ENCODE measurements at regions not wholly inside any gene's neighbourhood (a gene's known extent, or its start where the extent isn't known, plus 50 kb on each side); places are given as distances from the start of the nearest gene placed in this dataset.

DNA sequence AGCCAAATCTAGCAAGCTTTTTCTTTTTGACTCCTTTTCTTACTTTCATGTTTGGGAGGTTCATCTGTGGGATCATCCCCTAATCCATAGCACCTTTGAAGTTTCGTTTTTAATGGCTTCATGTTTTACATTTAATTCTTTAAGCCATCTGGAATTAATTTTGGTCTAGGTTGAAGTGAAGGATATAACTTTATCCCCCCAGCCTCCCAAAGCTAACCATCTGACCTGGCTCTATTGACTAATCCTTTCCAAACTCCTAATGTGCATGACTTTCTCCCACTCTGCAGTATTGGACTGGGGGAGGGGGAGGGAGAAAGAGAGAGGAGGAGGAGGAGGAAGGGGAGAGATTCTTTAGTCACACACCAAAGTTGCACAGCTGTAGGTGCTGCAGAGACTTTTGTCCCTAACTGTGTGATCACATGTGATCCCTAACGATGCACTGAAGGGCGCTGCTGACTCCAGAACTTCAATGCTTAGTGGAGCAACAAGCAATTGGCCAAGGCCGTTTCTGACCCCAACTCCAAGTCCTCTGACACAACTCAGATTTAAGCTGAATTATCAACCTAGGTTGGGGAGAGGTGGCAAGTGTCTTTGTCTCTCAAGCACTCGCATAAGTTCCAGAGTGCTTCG is 191.6 kb downstream of the HUNK start:
- Histone ChIP-seq H3K4me2 (ENCODE audit: control insufficient read depth, extremely low read depth, insufficient read depth, low read depth, low read length) (no peak overlapping the region), H3K79me2 (ENCODE audit: control insufficient read depth, insufficient read depth, low read length) (no peaks in the 10 kb centered on the region), H3K4me3 (ENCODE audit: control insufficient read depth in 2 of 3, extremely low read depth in 1 of 3, insufficient read depth in 2 of 3, low read depth in 1 of 3, low read length in 3 of 3) (no peak overlapping the region), H3K36me3 (ENCODE audit: control insufficient read depth in 2 of 2, extremely low read depth in 1 of 2, insufficient read depth in 2 of 2, low read length in 2 of 2) (no peaks in the 10 kb centered on the region), H2AFZ (ENCODE audit: control insufficient read depth, low read length) (no peak overlapping the region), H3K9me1 (ENCODE audit: control insufficient read depth, extremely low read depth, insufficient read depth, low read length) (no peaks in the 10 kb centered on the region), H4K20me1 (ENCODE audit: control insufficient read depth, extremely low read depth, insufficient read depth, low read length) (no peaks in the 10 kb centered on the region), H3K27me3 (ENCODE audit: control insufficient read depth, extremely low read depth, insufficient read depth, low read length) (no peaks in the 10 kb centered on the region), H3K9ac (ENCODE audit: control insufficient read depth, extremely low read depth, insufficient read depth, low read length) (no peak overlapping the region), H3K4me1 (ENCODE audit: control insufficient read depth, extremely low read depth, insufficient read depth, low read length) (no peaks in the 10 kb centered on the region), H3K9me3 (ENCODE audit: control insufficient read depth, low read depth, low read length) (no peaks in the 10 kb centered on the region), H3K27ac (ENCODE audit: control insufficient read depth, insufficient read depth, low read length) (no peak overlapping the region)
- TF ChIP-seq CTCF (optimal IDR thresholded peaks at IDR 0.05 in 1 of 3, IDR thresholded peaks at IDR 0.05 in 1 of 3, conservative IDR thresholded peaks at IDR 0.05 in 1 of 3; ENCODE audit: extremely low read depth in 1 of 3, insufficient read depth in 2 of 3, low read length in 3 of 3): no peak
- TF ChIP-seq EZH2 (IDR thresholded peaks at IDR 0.05; ENCODE audit: low read length): no peak
- FAIRE-seq (no peak), DNase-seq (ENCODE audit: low read depth, low spot score) (no peak)
- dilution Hi-C loops (cut with MboI; ENCODE audit: extremely low pct_ligation_motif_present, low sequenced_read_pairs): no loop called here

DNA sequence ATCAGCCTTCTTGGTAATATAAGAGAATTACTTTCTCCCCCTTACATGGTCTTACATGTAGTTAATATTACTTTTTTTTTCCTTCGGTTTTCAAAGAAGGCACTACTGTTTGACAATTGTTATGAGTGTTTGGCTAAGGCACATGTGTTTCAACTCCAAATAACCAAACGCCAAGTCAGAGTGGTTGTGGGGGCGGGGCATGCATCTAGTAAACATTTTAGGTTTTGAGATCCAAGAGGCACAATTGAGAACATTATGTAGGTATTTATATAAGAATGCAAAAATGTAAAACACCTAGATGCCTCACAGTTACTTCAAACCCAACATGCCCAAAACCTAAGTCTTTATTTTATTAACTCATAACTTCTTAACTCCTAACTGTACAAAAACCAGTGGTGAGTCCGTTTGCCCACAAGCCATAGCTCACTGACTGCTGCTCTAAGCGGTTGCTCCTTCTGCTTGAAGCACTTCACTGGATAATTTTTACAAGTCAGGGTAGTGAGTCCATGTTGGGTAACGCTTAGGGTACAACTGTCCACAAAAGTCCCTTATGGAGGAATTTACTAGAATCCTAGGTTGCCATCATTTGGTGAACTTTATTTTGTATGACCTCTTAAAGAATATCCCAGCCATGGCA is 189.9 kb downstream of the HUNK start:
- DNase-seq (ENCODE audit: low read depth, low spot score) (no peak), FAIRE-seq (no peak)
- Histone ChIP-seq H2AFZ (ENCODE audit: control insufficient read depth, low read length) (no peak overlapping the region), H3K4me1 (ENCODE audit: control insufficient read depth, extremely low read depth, insufficient read depth, low read length) (no peaks in the 10 kb centered on the region), H3K9me3 (ENCODE audit: control insufficient read depth, low read depth, low read length) (no peaks in the 10 kb centered on the region), H3K9me1 (ENCODE audit: control insufficient read depth, extremely low read depth, insufficient read depth, low read length) (no peaks in the 10 kb centered on the region), H3K27me3 (ENCODE audit: control insufficient read depth, extremely low read depth, insufficient read depth, low read length) (no peaks in the 10 kb centered on the region), H3K79me2 (ENCODE audit: control insufficient read depth, insufficient read depth, low read length) (no peaks in the 10 kb centered on the region), H4K20me1 (ENCODE audit: control insufficient read depth, extremely low read depth, insufficient read depth, low read length) (no peaks in the 10 kb centered on the region), H3K9ac (ENCODE audit: control insufficient read depth, extremely low read depth, insufficient read depth, low read length) (no peak overlapping the region), H3K36me3 (ENCODE audit: control insufficient read depth in 2 of 2, extremely low read depth in 1 of 2, insufficient read depth in 2 of 2, low read length in 2 of 2) (no peaks in the 10 kb centered on the region), H3K4me3 (ENCODE audit: control insufficient read depth in 2 of 3, extremely low read depth in 1 of 3, insufficient read depth in 2 of 3, low read depth in 1 of 3, low read length in 3 of 3) (no peak overlapping the region), H3K27ac (ENCODE audit: control insufficient read depth, insufficient read depth, low read length) (no peak overlapping the region), H3K4me2 (ENCODE audit: control insufficient read depth, extremely low read depth, insufficient read depth, low read depth, low read length) (no peak overlapping the region)
- dilution Hi-C loops (cut with MboI; ENCODE audit: extremely low pct_ligation_motif_present, low sequenced_read_pairs): no loop called here
- no peak for TF ChIP-seq EZH2 (IDR thresholded peaks at IDR 0.05; ENCODE audit: low read length)
- no peak for TF ChIP-seq CTCF (optimal IDR thresholded peaks at IDR 0.05 in 1 of 3, IDR thresholded peaks at IDR 0.05 in 1 of 3, conservative IDR thresholded peaks at IDR 0.05 in 1 of 3; ENCODE audit: extremely low read depth in 1 of 3, insufficient read depth in 2 of 3, low read length in 3 of 3)

Data from keratinocyte (primary cell).